ENCODE measurements at regions not wholly inside any gene's neighbourhood (a gene's known extent, or its start where the extent isn't known, plus 50 kb on each side); places are given as distances from the start of the nearest gene placed in this dataset.

GRCh38 chr9:27625751-27626150 is 52.5 kb upstream of the C9orf72 start:
- intact Hi-C loops (cut with DNase I) = no loop called here
- ATAC-seq (ENCODE audit: poor library complexity) (no peak), DNase-seq (no peak)

DNA sequence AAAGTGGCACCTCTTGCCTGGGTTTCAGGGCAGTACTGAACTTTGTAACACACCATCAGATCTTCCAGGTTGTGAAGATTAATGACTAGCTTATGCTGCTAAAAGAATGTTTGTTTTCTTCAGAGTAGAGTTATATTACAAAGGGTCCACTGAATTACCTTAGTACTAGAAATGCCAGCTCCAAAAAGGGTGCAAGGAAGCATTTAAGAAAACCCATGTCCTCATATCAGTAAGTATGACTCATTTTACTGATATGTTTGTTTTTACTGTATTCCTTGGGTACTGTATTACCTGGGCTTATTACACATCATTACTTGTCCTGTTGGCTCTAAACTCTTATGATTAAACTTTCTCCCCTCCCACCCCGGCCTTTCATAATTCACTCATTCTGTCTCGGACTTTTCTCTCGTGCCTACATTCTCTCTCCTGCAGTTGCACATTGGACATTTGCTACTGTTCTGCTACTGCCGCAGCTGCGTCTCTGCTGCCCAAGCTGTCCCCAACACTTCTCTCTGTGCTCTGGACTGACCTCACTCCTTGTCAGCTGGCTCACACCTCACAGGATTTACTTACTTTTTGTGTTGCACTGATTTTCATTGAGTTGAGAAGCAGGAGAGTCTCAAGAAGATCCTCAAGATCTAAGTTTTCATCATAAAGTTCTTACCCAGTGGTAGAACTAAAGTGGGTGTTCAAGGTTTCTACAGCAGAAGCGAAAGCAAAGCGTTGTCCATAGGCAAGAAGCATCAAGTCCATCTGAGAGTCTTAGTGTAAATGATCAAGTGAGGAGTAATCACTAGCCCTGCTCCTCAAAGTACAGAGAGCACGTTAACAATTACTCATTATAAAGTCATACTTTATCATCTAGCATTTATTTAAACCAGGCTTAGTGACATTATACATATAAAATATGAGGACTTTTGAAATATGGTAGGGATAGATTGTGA is 53.2 kb upstream of the C9orf72 start:
- no peak for DNase-seq
- no peak for ATAC-seq (ENCODE audit: poor library complexity)
- intact Hi-C loops (cut with DNase I) = no loop called here

GRCh38 chr9:27627188-27627564 is 53.9 kb upstream of the C9orf72 start:
- ATAC-seq (ENCODE audit: poor library complexity) = no peak
- DNase-seq = no peak
- intact Hi-C loops (cut with DNase I) = no loop called here

DNA sequence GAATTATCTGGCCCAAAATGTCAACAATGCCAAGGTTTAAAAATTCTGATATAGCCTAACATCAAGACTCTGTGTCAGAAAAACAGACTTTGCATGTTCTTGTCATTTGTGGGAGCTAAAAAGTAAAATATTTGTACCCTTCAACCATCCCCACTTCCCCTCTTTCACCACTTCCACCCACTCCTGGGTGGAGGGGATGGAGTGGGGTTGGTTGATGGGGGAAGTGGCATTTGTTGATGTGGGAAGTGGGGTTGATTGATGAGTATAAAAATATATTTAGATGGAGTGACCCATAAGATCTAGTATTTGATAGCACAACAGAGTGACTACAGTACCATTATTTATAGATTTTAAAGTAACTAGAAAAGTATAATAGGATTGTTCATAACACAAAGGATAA is 55.0 kb upstream of the C9orf72 start:
- intact Hi-C loops (cut with DNase I) = no loop called here
- DNase-seq = no peak
- ATAC-seq (ENCODE audit: poor library complexity) = no peak

- no peak for DNase-seq
- no peak for ATAC-seq (ENCODE audit: poor library complexity)
- intact Hi-C loops (cut with DNase I) = no loop called here
Measured at GRCh38 chr9:27629425-27629824, 56.1 kb upstream of the C9orf72 start.

DNA sequence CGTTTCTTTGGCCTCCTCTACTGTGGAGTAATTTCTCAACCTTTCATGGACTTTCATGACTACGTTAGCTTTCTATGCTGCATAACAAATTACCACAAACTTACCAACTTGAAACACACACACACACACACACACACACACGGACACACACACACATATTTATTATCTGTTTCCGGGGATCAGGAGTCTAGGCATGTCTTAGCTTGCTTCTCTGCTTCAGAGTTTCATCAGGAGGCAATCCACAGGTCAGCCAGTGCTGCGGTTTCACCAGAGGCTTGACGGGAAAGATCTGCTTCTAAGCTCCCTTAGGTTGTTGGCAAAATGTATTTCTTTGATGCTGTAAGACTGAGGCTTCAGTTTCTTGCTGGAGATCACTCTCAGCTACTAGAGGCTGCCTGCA is 59.0 kb upstream of the C9orf72 start:
- DNase-seq (no peak), ATAC-seq (ENCODE audit: poor library complexity) (no peak)
- intact Hi-C loops (cut with DNase I) = no loop called here

- DNase-seq = no peak
- no peak for ATAC-seq (ENCODE audit: poor library complexity)
- intact Hi-C loops (cut with DNase I) = no loop called here
Measured at GRCh38 chr9:27633764-27634163, 60.5 kb upstream of the C9orf72 start.

DNA sequence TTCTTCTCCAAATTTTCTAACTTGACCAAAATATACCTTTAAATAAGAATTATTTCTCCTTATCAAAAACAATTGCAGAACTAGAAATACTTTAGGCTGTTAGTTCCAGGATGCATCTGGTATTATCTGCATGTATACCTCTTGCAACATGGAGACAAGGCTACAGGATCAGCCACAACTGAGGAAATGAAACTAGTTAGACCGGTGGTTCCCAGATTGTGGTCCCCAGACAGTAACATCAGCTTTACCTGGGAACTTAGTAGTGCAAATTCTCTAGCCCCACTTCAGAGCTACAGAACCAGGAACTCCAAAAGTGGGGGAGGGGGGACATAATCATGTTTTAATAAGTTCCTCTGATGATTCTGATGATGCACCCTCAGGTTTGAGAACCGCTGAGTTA is 61.6 kb upstream of the C9orf72 start:
- intact Hi-C loops (cut with DNase I) = no loop called here
- ATAC-seq (ENCODE audit: poor library complexity) (no peak), DNase-seq (no peak)

DNA sequence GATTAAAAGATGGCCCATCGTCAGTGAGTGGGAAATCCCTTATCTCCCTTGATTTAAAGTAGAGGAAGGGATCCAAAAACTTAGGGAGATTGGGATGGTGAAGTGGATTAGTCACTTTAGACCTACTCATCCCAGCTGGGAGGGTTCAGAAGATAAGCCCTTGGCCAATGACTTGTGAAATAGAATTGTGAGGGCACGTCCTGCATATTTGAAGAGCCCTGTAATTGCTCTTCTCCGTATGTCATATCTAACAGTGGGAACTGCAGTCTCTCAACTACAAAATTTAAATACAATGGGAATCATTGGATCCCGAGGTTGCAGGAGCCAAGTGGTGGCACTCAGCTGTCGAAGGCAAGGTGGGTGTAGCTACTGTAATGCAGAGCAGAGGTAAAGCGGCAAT is 65.4 kb upstream of the C9orf72 start:
- no peak for DNase-seq
- intact Hi-C loops (cut with DNase I) = no loop called here
- ATAC-seq (ENCODE audit: poor library complexity) = no peak

DNA sequence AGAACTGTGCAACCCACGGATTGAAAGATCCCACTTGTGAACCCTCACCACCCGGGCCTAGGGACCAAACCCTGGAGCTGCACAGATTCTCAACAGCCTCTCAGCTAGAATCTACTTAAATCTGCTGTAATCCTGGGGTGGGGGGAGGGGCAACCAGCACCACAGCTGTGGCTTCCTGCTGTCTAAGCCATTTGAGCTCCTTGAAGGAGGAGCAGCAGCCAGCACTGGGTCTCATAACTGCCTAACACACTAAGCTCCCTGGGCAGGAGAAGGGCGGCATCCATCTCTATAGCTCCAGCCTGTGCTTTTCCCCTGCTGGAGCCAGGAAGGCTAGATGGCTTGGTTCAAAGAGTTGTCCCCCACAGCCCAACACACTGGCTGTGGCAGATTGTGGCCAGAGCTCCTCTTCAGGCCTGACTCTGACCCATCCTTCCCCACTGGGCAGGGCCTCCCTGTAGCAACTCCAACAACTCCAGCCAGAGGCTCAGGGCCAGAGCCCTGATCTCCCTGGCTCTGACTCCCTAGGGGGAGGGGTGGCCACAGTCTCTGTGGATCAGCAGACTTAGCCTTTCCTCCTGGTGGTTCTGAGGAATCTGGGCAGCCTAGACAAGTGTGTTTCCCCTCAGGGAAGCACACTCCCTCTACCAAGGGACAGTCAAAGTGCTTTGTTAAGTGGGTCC is 72.0 kb upstream of the C9orf72 start:
- intact Hi-C loops (cut with DNase I) = no loop called here
- ATAC-seq (ENCODE audit: poor library complexity) = no peak
- no peak for DNase-seq

- ATAC-seq (ENCODE audit: poor library complexity) = no peak
- DNase-seq = no peak
- intact Hi-C loops (cut with DNase I) = no loop called here
Measured at GRCh38 chr9:27653246-27653645, 80.0 kb upstream of the C9orf72 start.

GRCh38 chr9:27653957-27654356 is 80.7 kb upstream of the C9orf72 start:
- ATAC-seq (ENCODE audit: poor library complexity) (no peak), DNase-seq (no peak)
- intact Hi-C loops (cut with DNase I) = no loop called here

DNA sequence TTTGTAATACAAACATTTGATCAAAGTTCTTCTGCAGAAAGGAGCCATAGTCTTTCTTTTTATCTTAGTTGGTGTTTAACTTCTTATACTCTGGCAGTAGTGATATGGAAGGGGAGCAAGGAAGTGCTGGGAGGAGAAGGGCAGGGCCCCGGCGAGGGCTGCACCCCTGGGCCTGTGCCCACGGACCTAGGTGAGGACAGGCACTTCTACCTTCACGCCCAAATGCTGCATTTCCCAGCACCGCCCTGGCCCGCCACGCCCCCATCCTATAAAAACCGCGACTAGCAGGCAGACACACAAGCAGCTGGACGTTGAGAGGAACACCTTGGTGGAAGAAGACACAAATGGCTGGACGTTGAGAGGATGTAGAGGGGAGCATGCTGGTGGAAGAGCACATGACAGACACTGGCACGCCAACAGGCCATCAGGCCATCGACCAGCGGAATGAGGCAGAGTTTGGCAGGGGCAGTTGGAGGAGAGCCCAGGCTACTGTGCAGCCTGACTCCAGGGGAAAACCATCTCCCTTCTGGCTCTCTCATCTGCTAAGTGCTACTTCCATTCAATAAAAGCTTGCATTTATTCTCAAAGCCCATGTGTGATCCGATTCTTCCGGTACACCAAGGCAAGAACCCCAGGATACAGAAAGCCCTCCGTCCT is 81.5 kb upstream of the C9orf72 start:
- ATAC-seq (ENCODE audit: poor library complexity) = no peak
- DNase-seq = no peak
- intact Hi-C loops (cut with DNase I) = no loop called here

- DNase-seq (no peak), ATAC-seq (ENCODE audit: poor library complexity) (no peak)
- intact Hi-C loops (cut with DNase I) = no loop called here
Measured at GRCh38 chr9:27655441-27655840, 82.2 kb upstream of the C9orf72 start.

GRCh38 chr9:27659001-27659400 is 85.7 kb upstream of the C9orf72 start:
- ATAC-seq (ENCODE audit: poor library complexity) (no peak), DNase-seq (no peak)
- intact Hi-C loops (cut with DNase I) = no loop called here

GRCh38 chr9:27659571-27659970 is 86.3 kb upstream of the C9orf72 start:
- DNase-seq (no peak), ATAC-seq (ENCODE audit: poor library complexity) (no peak)
- intact Hi-C loops (cut with DNase I) = no loop called here

- no peak for DNase-seq
- intact Hi-C loops (cut with DNase I) = no loop called here
- ATAC-seq (ENCODE audit: poor library complexity) = no peak
Measured at GRCh38 chr9:27660148-27660547, 86.9 kb upstream of the C9orf72 start.

GRCh38 chr9:27663526-27663925 is 90.2 kb upstream of the C9orf72 start:
- ATAC-seq (ENCODE audit: poor library complexity) = no peak
- intact Hi-C loops (cut with DNase I) = no loop called here
- DNase-seq = no peak

DNA sequence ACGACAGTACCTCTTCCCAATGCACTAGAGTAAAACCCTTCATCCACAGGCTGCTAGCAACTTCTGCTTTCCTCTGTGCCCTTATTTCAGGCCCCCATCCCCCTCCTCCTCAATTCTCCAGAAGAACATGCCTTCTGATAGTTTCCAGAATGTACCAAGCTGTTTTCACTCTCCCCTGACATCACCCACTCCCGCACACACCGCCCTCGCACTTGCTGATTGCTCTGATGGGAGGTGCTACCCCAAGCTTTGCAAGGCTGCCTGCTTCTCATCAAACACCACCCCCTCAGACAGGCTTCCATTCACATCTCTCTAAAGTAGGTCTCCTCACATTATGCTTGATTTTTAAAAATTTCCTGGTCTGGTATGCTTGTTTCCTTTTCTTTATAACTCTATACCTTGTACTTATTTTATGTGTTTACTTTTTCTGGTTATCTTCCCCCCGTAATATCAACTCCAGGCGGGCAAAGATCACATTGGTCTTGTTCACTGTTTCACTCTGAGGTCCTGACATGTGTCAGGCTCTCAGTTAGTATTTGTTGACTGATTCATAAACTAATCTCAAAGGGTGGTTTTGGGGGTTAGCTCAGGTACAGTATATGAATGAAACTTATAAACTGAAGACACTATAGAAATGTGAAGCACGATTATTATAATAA is 91.0 kb upstream of the C9orf72 start:
- DNase-seq = no peak
- intact Hi-C loops (cut with DNase I) = no loop called here
- no peak for ATAC-seq (ENCODE audit: poor library complexity)

Data from Right ventricle myocardium superior (tissue), 1 donor.